Fibroblast of lung (primary cell): ENCODE measurements at regions not wholly inside any gene's neighbourhood (a gene's known extent, or its start where the extent isn't known, plus 50 kb on each side); places are given as distances from the start of the nearest gene placed in this dataset.

ENCODE experiments used
- DNase-seq, 2 donors: peaks; one replicate each; pipeline versions ENCODE4 v3.0.0 to v3.0.0-alpha.2; 2010; ENCODE audit warnings: low read depth in 2 of 2
- H2AFZ ChIP-seq: 2 replicates; pipeline ENCODE4 v1.5.1; 2012; ENCODE audit warnings: low read length, control low read depth, inconsistent platforms
- H3K27ac ChIP-seq: 2 replicates; pipeline ENCODE4 v1.5.1; 2011; ENCODE audit warnings: low read length, control low read depth; ENCODE audit not compliant: insufficient read depth
- H3K27me3 ChIP-seq: 2 replicates; pipeline ENCODE4 v1.5.1; 2011; ENCODE audit warnings: mild to moderate bottlenecking, low read length; ENCODE audit not compliant: control insufficient read depth, insufficient read depth
- H3K36me3 ChIP-seq: 2 replicates; pipeline ENCODE4 v1.5.1; 2011; ENCODE audit warnings: low read length; ENCODE audit not compliant: control insufficient read depth, insufficient read depth
- H3K4me1 ChIP-seq: 2 replicates; pipeline ENCODE4 v1.5.1; 2011; ENCODE audit warnings: low read length; ENCODE audit not compliant: control insufficient read depth, insufficient read depth; ENCODE audit errors: extremely low read depth
- H3K4me2 ChIP-seq: 2 replicates; pipeline ENCODE4 v1.5.1; 2011; ENCODE audit warnings: low read length, control low read depth; ENCODE audit not compliant: insufficient read depth; ENCODE audit errors: extremely low read depth
- H3K4me3 ChIP-seq, 4 experiments: fragments of 200-600 bp in 1 of 4; sonication (generic) in 1 of 4; replicated peaks in 1 of 4; 2 replicates each; pipeline ENCODE4 v1.5.1; 2011 to 2016; ENCODE audit warnings: low read length in 4 of 4, low read depth in 3 of 4, mild to moderate bottlenecking in 3 of 4, control low read depth in 2 of 4, inconsistent platforms in 1 of 4, mixed read lengths in 1 of 4; ENCODE audit not compliant: insufficient read depth in 1 of 4; ENCODE audit errors: control extremely low read depth in 1 of 4
- H3K79me2 ChIP-seq: 2 replicates; pipeline ENCODE4 v1.5.1; 2012; ENCODE audit warnings: mild to moderate bottlenecking, low read length, inconsistent platforms; ENCODE audit not compliant: control insufficient read depth, insufficient read depth
- H3K9ac ChIP-seq: 2 replicates; pipeline ENCODE4 v1.5.1; 2011; ENCODE audit warnings: mild to moderate bottlenecking, low read length, control low read depth; ENCODE audit not compliant: insufficient read depth
- H3K9me3 ChIP-seq: 2 replicates; pipeline ENCODE4 v1.5.1; 2012; ENCODE audit warnings: low read depth, low read length; ENCODE audit not compliant: control insufficient read depth, insufficient read depth
- H4K20me1 ChIP-seq: 2 replicates; pipeline ENCODE4 v1.5.1; 2011; ENCODE audit warnings: low read length; ENCODE audit not compliant: control insufficient read depth, insufficient read depth; ENCODE audit errors: extremely low read depth
- CTCF ChIP-seq, 2 donors: IDR thresholded peaks in 1 of 2; conservative IDR thresholded peaks in 1 of 2; 1 replicate in 1 of 2; 2 replicates in 1 of 2; pipeline ENCODE4 v1.5.1; 2011 to 2012; ENCODE audit warnings: low read length in 2 of 2, control low read depth in 1 of 2, inconsistent platforms in 1 of 2, low read depth in 1 of 2, mild to moderate bottlenecking in 1 of 2
- EZH2 ChIP-seq: IDR thresholded peaks from 2 replicates; pipeline ENCODE4 v1.5.1; 2012; ENCODE audit warnings: low read length, control low read depth, mild to moderate bottlenecking; ENCODE audit errors: missing control alignments

- Histone ChIP-seq H3K4me2 (no peak overlapping the region), H3K27ac (no peak overlapping the region), H3K4me1 (peaks cover 3% of the 10 kb centered on the region), H2AFZ (no peak overlapping the region), H3K4me3 (no peak overlapping the region), H3K9me3 (no peaks in the 10 kb centered on the region), H3K79me2 (no peaks in the 10 kb centered on the region), H3K27me3 (no peaks in the 10 kb centered on the region), H3K36me3 (no peaks in the 10 kb centered on the region), H3K9ac (no peak overlapping the region), H4K20me1 (no peaks in the 10 kb centered on the region)
- no peak for TF ChIP-seq CTCF (conservative IDR thresholded peaks at IDR 0.05 in 1 of 2, IDR thresholded peaks at IDR 0.05 in 1 of 2; ENCODE audit: low read depth in 1 of 2, low read length in 2 of 2)
- no peak for TF ChIP-seq EZH2
- DNase-seq: peak; percentile 71 to 91
These were observed 432.2 kb upstream of the TRIB2 start for GRCh38 chr2:12284487-12284886.

- peaks cover 3% of the 10 kb centered on the region for H3K4me1 ChIP-seq
- TF ChIP-seq EZH2: no peak
- no peak overlapping the region for H2AFZ ChIP-seq
- no peaks in the 10 kb centered on the region for H3K27me3 ChIP-seq
- no peak overlapping the region for H3K4me3 ChIP-seq
- DNase-seq: no peak
- no peak overlapping the region for H3K9ac ChIP-seq
- H4K20me1 ChIP-seq: no peaks in the 10 kb centered on the region
- H3K9me3 ChIP-seq: no peaks in the 10 kb centered on the region
- H3K36me3 ChIP-seq: no peaks in the 10 kb centered on the region
- H3K79me2 ChIP-seq: no peaks in the 10 kb centered on the region
- no peak overlapping the region for H3K4me2 ChIP-seq
- no peak overlapping the region for H3K27ac ChIP-seq
These were observed 430.4 kb upstream of the TRIB2 start for GRCh38 chr2:12286347-12286746.

GRCh38 chr2:12287220-12287751 is 429.4 kb upstream of the TRIB2 start:
- no peaks in the 10 kb centered on the region for H3K27me3 ChIP-seq
- TF ChIP-seq CTCF (conservative IDR thresholded peaks at IDR 0.05 in 1 of 2, IDR thresholded peaks at IDR 0.05 in 1 of 2; ENCODE audit: low read depth in 1 of 2, low read length in 2 of 2) (no peak), EZH2 (no peak)
- peaks cover 3% of the 10 kb centered on the region for H3K4me1 ChIP-seq
- DNase-seq: peak; percentile 38 to 54
- no peaks in the 10 kb centered on the region for H3K36me3 ChIP-seq
- H3K9me3 ChIP-seq: no peaks in the 10 kb centered on the region
- H3K9ac ChIP-seq: no peak overlapping the region
- no peak overlapping the region for H2AFZ ChIP-seq
- H4K20me1 ChIP-seq: no peaks in the 10 kb centered on the region
- no peak overlapping the region for H3K27ac ChIP-seq
- H3K79me2 ChIP-seq: no peaks in the 10 kb centered on the region
- no peak overlapping the region for H3K4me2 ChIP-seq
- H3K4me3 ChIP-seq: no peak overlapping the region
